ENCODE measurements at regions not wholly inside any gene's neighbourhood (a gene's known extent, or its start where the extent isn't known, plus 50 kb on each side); places are given as distances from the start of the nearest gene placed in this dataset.
A peak's percentile ranks its signal among the peaks of the same experiment; 100 is the strongest.

DNA sequence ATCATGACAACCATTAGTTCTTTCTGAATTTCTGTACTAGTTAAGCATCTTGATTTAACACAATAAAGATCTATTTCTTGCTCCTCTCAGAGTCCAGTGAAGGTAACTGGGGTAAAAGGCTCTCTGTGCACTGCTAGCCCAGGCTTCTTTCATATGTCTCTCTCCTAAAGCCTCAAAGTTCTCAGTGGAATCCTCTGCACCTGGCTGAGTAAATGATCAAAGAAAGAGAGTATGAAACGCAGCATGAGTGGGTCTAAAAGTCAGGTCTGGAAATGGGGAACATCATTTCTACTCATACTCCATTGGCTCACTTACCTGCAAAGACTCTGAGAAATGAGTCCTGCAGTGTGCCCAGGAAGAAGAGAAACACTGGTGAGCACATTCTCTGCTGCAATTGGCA lies 418.5 kb downstream of the PTPRC start:
- H3K27me3 ChIP-seq (ENCODE audit: control insufficient read depth, insufficient read depth, low read length, poor library complexity, severe bottlenecking), result no peaks in the 10 kb centered on the region
- no peaks in the 10 kb centered on the region for H3K9me3 ChIP-seq (ENCODE audit: control insufficient read depth, low read length)
- TF ChIP-seq, protein P1, sequence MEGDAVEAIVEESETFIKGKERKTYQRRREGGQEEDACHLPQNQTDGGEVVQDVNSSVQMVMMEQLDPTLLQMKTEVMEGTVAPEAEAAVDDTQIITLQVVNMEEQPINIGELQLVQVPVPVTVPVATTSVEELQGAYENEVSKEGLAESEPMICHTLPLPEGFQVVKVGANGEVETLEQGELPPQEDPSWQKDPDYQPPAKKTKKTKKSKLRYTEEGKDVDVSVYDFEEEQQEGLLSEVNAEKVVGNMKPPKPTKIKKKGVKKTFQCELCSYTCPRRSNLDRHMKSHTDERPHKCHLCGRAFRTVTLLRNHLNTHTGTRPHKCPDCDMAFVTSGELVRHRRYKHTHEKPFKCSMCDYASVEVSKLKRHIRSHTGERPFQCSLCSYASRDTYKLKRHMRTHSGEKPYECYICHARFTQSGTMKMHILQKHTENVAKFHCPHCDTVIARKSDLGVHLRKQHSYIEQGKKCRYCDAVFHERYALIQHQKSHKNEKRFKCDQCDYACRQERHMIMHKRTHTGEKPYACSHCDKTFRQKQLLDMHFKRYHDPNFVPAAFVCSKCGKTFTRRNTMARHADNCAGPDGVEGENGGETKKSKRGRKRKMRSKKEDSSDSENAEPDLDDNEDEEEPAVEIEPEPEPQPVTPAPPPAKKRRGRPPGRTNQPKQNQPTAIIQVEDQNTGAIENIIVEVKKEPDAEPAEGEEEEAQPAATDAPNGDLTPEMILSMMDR (conservative IDR thresholded peaks at IDR 0.05), result no peak
- peaks cover 9% of the 10 kb centered on the region for H3K4me1 Mint-ChIP-seq
- no peaks in the 10 kb centered on the region for H3K27me3 Mint-ChIP-seq (ENCODE audit: insufficient read depth)
- WGBS, 2 experiments (ENCODE audit: insufficient coverage in 1 of 2, insufficient read length in 1 of 2), result 85% methylated on average over 1 of the region's 1 CpG; no CpG with 5 or more reads in 1 of the 2 experiments
- H3K9ac ChIP-seq (ENCODE audit: extremely low read depth, low read length, poor library complexity, severe bottlenecking), result no peak overlapping the region
- H3K27ac Mint-ChIP-seq, result no peak overlapping the region
- DNase-seq, result no peak
- H3K4me3 ChIP-seq (ENCODE audit: low read length), result no peak overlapping the region
- H3K9me3 Mint-ChIP-seq, result no peaks in the 10 kb centered on the region
- H3K36me3 Mint-ChIP-seq (ENCODE audit: low read depth), result no peaks in the 10 kb centered on the region
- no peak overlapping the region for H3K27ac ChIP-seq (ENCODE audit: low read depth, low read length)
- no peaks in the 10 kb centered on the region for H3K36me3 ChIP-seq (ENCODE audit: control insufficient read depth, insufficient read depth, low read length)
- peaks cover 3% of the 10 kb centered on the region for H3K4me1 ChIP-seq (ENCODE audit: control insufficient read depth, insufficient read depth, low read length)
- no peak overlapping the region for H3K4me3 Mint-ChIP-seq

DNA sequence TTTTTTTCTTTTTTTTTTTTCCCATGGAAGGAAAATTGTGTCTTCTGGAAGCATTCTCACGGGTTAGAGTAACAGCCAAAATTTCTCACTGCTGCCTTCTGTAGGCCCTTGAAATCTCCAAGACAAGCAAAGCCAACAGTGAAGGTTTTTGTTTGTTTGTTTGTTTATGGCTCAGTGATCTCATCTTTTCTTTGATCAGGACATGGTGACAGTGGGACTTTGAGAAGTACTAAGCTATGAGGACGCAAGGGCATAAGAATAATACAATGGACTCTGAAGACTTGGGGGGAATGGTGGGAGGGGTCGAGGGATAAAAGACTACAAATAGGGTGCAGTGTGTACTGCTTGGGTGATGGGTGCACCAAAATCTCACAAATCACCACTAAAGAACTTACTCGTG lies 419.4 kb downstream of the PTPRC start:
- Mint-ChIP-seq H3K9me3 (no peaks in the 10 kb centered on the region), H3K36me3 (ENCODE audit: low read depth) (no peaks in the 10 kb centered on the region), H3K4me1 (peaks cover 9% of the 10 kb centered on the region), H3K27ac (peak overlapping the region; percentile 24), H3K4me3 (no peak overlapping the region), H3K27me3 (ENCODE audit: insufficient read depth) (no peaks in the 10 kb centered on the region)
- no peak overlapping the region for H3K4me3 ChIP-seq (ENCODE audit: low read length)
- no peak overlapping the region for H3K9ac ChIP-seq (ENCODE audit: extremely low read depth, low read length, poor library complexity, severe bottlenecking)
- TF ChIP-seq, protein P1 (conservative IDR thresholded peaks at IDR 0.05), result no peak
- H3K4me1 ChIP-seq (ENCODE audit: control insufficient read depth, insufficient read depth, low read length), result peaks cover 3% of the 10 kb centered on the region
- no peaks in the 10 kb centered on the region for H3K27me3 ChIP-seq (ENCODE audit: control insufficient read depth, insufficient read depth, low read length, poor library complexity, severe bottlenecking)
- no peaks in the 10 kb centered on the region for H3K9me3 ChIP-seq (ENCODE audit: control insufficient read depth, low read length)
- no peak for DNase-seq
- no peaks in the 10 kb centered on the region for H3K36me3 ChIP-seq (ENCODE audit: control insufficient read depth, insufficient read depth, low read length)
- 83% methylated on average over 2 of the region's 4 CpGs; no CpG with 5 or more reads in 1 of the 2 experiments for WGBS, 2 experiments (ENCODE audit: insufficient coverage in 1 of 2, insufficient read length in 1 of 2)
- H3K27ac ChIP-seq (ENCODE audit: low read depth, low read length), result no peak overlapping the region

DNA sequence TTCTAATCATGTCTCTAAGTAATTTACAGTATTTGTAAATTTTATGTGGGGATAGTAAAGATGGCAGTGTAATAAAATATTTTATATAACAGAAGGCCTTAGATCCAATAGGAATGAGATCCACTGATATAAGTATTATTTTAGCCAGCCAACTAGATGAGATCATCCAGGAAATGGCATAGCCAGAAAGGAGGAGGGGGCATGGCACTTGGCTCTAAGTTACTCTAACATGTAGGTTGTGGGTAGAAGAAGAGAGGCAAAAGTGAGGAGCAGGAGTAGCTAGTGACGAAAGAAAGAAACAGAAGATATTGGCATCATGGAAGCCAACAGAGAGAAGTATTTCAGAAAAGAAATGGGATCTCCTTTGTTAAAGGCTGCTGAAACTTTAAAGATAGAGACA lies 426.1 kb downstream of the PTPRC start:
- H3K4me1 Mint-ChIP-seq, result no peaks in the 10 kb centered on the region
- DNase-seq, result no peak
- no peaks in the 10 kb centered on the region for H3K36me3 Mint-ChIP-seq (ENCODE audit: low read depth)
- no peaks in the 10 kb centered on the region for H3K9me3 Mint-ChIP-seq
- no peak overlapping the region for H3K27ac ChIP-seq (ENCODE audit: low read depth, low read length)
- 86 to 100% methylated on average over 1 of the region's 1 CpG for WGBS, 2 experiments (ENCODE audit: insufficient coverage in 1 of 2, insufficient read length in 1 of 2)
- no peaks in the 10 kb centered on the region for H3K36me3 ChIP-seq (ENCODE audit: control insufficient read depth, insufficient read depth, low read length)
- no peak overlapping the region for H3K4me3 ChIP-seq (ENCODE audit: low read length)
- H3K27ac Mint-ChIP-seq, result no peak overlapping the region
- no peaks in the 10 kb centered on the region for H3K9me3 ChIP-seq (ENCODE audit: control insufficient read depth, low read length)
- H3K27me3 ChIP-seq (ENCODE audit: control insufficient read depth, insufficient read depth, low read length, poor library complexity, severe bottlenecking), result no peaks in the 10 kb centered on the region
- no peaks in the 10 kb centered on the region for H3K4me1 ChIP-seq (ENCODE audit: control insufficient read depth, insufficient read depth, low read length)
- H3K27me3 Mint-ChIP-seq (ENCODE audit: insufficient read depth), result no peaks in the 10 kb centered on the region
- no peak overlapping the region for H3K9ac ChIP-seq (ENCODE audit: extremely low read depth, low read length, poor library complexity, severe bottlenecking)
- TF ChIP-seq, protein P1 (conservative IDR thresholded peaks at IDR 0.05), result no peak
- no peak overlapping the region for H3K4me3 Mint-ChIP-seq

Data from endodermal cell (in vitro differentiated cells).